ENCODE measurements at regions not wholly inside any gene's neighbourhood (a gene's known extent, or its start where the extent isn't known, plus 50 kb on each side); places are given as distances from the start of the nearest gene placed in this dataset.

DNA sequence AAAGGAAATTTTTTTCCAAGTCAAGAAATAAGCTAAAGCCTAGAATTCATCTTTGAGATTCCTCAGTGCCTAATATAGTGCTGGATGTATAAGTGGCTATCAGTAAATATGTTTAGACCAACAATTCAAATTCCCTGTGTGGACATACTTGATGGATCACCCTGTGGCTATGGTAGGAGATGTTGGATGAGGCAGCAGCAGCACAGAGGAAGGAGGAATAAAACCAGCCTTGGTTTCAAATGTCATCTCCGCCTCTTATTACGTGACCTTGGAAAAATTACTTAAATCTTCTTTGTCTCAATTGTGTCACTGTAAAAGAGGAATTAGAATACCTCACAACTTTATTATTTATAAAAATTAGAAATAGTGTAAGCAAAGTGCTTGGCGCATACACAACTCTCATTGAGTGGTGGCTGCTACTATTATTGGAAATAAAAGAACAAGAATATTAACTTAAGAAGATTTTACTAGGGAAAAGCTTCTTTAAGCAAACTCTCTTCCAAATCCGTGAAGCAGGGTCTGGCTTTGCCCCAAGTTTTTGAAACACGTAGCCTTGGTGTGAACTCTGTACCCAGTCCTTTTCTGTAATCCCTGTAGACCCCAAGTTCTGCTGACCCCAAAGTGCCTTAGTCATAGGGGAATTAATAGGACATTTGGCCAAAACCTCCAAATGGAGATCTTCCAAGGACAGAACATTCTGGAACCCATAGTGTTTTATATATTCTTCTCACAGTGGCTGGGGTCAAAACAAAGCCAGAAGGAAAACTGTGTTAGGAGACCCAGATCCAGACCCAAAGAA, 283.8 kb downstream of the PTEN start:
- H3K4me3 ChIP-seq (ENCODE audit: low read length) = no peak overlapping the region

DNA sequence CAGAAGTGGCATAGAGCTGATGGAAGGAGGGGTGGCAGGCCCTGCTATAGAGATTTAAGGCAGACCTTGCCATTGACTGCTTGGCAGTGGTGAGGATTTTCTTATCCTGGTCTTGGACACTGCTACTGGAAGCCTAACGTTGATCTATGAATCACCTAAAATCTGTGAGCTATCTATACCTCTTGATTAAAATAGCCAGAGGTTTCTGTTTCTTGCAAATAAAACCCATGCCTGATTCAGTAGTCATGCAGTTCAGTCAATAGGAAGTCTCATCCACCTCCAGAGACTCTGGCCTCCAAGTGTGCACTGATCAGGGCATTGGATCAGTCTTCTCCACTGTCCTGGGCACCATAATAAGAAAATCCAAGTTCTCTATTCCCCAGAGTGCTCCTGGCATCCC, 286.5 kb downstream of the PTEN start:
- Histone ChIP-seq H4K5ac (ENCODE audit: low read length) (no peak overlapping the region), H3K4me3 (ENCODE audit: low read length) (no peak overlapping the region), H3K4me1 (ENCODE audit: control insufficient read depth, low read depth, low read length) (no peaks in the 10 kb centered on the region), H3K18ac (ENCODE audit: low read length) (no peak overlapping the region), H2AK5ac (ENCODE audit: low read length) (no peak overlapping the region), H2BK15ac (replicated peaks; ENCODE audit: low read depth) (no peak overlapping the region), H3K4ac (ENCODE audit: low read depth, low read length) (peak overlapping the region; percentile 81), H3K36me3 (ENCODE audit: control insufficient read depth, insufficient read depth, low read length) (no peaks in the 10 kb centered on the region), H3K79me2 (ENCODE audit: control insufficient read depth, insufficient read depth, low read length) (no peaks in the 10 kb centered on the region), H4K8ac (ENCODE audit: low read depth, low read length) (no peak overlapping the region), H2BK5ac (ENCODE audit: low read length) (no peak overlapping the region), H3K23ac (ENCODE audit: low read length) (no peak overlapping the region), H2BK120ac (ENCODE audit: low read depth, low read length) (no peak overlapping the region), H3K27me3 (ENCODE audit: insufficient read depth, low read length, poor library complexity) (no peaks in the 10 kb centered on the region), H3K4me2 (ENCODE audit: low read length) (no peak overlapping the region), H3K56ac (ENCODE audit: low read length) (no peak overlapping the region), H3K27ac (ENCODE audit: low read depth, low read length) (no peak overlapping the region), H3K79me1 (ENCODE audit: low read length) (no peaks in the 10 kb centered on the region), H3K9ac (ENCODE audit: low read length) (no peak overlapping the region)
- no peak for DNase-seq
- WGBS (ENCODE audit: extremely low coverage, insufficient coverage, low lambda C conversion rate) = no CpG with 5 or more reads among the region's 1 CpG

More for the DNA sequence above, 283.8 kb downstream of the PTEN start:
- H3K23ac ChIP-seq (ENCODE audit: low read length) = no peak overlapping the region
- no peaks in the 10 kb centered on the region for H3K4me1 ChIP-seq (ENCODE audit: control insufficient read depth, low read depth, low read length)
- H2BK120ac ChIP-seq (ENCODE audit: low read depth, low read length) = no peak overlapping the region
- H2BK15ac ChIP-seq (replicated peaks; ENCODE audit: low read depth) = no peak overlapping the region
- no peak overlapping the region for H3K4ac ChIP-seq (ENCODE audit: low read depth, low read length)
- H3K36me3 ChIP-seq (ENCODE audit: control insufficient read depth, insufficient read depth, low read length) = no peaks in the 10 kb centered on the region
- no peak overlapping the region for H3K4me2 ChIP-seq (ENCODE audit: low read length)
- H3K27me3 ChIP-seq (ENCODE audit: insufficient read depth, low read length, poor library complexity) = no peaks in the 10 kb centered on the region
- no peak overlapping the region for H4K5ac ChIP-seq (ENCODE audit: low read length)
- no peak for DNase-seq
- no peak overlapping the region for H3K18ac ChIP-seq (ENCODE audit: low read length)
- no peak overlapping the region for H2BK5ac ChIP-seq (ENCODE audit: low read length)
- no peak overlapping the region for H4K8ac ChIP-seq (ENCODE audit: low read depth, low read length)
- no peak overlapping the region for H3K56ac ChIP-seq (ENCODE audit: low read length)
- no peak overlapping the region for H2AK5ac ChIP-seq (ENCODE audit: low read length)
- no peak overlapping the region for H3K27ac ChIP-seq (ENCODE audit: low read depth, low read length)
- no peak overlapping the region for H3K9ac ChIP-seq (ENCODE audit: low read length)
- no peaks in the 10 kb centered on the region for H3K79me2 ChIP-seq (ENCODE audit: control insufficient read depth, insufficient read depth, low read length)
- no peaks in the 10 kb centered on the region for H3K79me1 ChIP-seq (ENCODE audit: low read length)
- WGBS (ENCODE audit: extremely low coverage, insufficient coverage, low lambda C conversion rate) = no CpG with 5 or more reads among the region's 5 CpGs

DNA sequence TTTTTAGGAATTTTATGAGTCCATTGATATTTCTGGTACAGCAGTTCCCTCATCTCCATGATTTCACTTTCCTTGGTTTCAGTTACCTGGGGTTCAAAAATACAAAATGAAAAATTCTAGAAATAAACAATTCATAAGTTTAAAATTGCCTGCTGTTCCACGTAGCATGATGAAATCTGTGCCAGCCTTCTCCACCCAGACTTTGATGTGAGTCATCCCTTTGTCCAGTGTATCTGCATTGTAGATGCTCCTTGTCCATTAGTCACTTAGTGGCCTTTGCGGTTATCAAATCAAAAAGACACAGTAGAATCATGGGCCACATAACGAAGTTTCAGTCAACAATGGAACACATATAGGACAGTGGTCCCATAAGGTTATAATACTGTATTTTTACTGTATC, 286.9 kb downstream of the PTEN start:
- no peaks in the 10 kb centered on the region for H3K27me3 ChIP-seq (ENCODE audit: insufficient read depth, low read length, poor library complexity)
- no peak for DNase-seq
- H3K4me3 ChIP-seq (ENCODE audit: low read length) = no peak overlapping the region

DNA sequence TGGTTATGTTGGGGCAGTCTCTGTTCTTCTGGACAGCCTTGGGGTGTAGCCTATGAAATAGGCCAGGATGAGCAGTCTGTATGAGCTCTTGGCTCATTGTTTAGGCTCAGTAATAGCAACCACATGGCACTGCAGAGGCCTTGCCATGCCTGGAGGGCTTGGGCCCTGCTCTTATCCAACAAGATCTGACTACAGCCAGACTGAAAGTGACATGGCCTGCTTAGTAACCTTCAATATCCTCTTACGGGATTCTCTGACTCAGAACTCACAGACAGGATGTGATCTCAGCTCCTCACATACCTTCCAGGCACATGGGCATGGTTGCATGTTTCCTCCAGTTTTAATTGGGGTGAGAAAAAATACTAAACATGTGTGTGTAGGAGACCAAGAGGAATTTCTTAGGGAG, 289.3 kb downstream of the PTEN start:
- Histone ChIP-seq H3K27me3 (ENCODE audit: insufficient read depth, low read length, poor library complexity) (no peaks in the 10 kb centered on the region), H2BK5ac (ENCODE audit: low read length) (no peak overlapping the region), H3K79me1 (ENCODE audit: low read length) (no peaks in the 10 kb centered on the region), H3K4me1 (ENCODE audit: control insufficient read depth, low read depth, low read length) (no peaks in the 10 kb centered on the region), H4K8ac (ENCODE audit: low read depth, low read length) (no peak overlapping the region), H3K27ac (ENCODE audit: low read depth, low read length) (no peak overlapping the region), H3K23ac (ENCODE audit: low read length) (no peak overlapping the region), H3K36me3 (ENCODE audit: control insufficient read depth, insufficient read depth, low read length) (no peaks in the 10 kb centered on the region), H3K79me2 (ENCODE audit: control insufficient read depth, insufficient read depth, low read length) (no peaks in the 10 kb centered on the region), H2BK15ac (replicated peaks; ENCODE audit: low read depth) (no peak overlapping the region), H3K4me3 (ENCODE audit: low read length) (no peak overlapping the region), H3K56ac (ENCODE audit: low read length) (no peak overlapping the region), H3K18ac (ENCODE audit: low read length) (no peak overlapping the region), H2AK5ac (ENCODE audit: low read length) (no peak overlapping the region), H2BK120ac (ENCODE audit: low read depth, low read length) (no peak overlapping the region), H3K4ac (ENCODE audit: low read depth, low read length) (no peak overlapping the region), H4K5ac (ENCODE audit: low read length) (no peak overlapping the region), H3K9ac (ENCODE audit: low read length) (no peak overlapping the region), H3K4me2 (ENCODE audit: low read length) (no peak overlapping the region)
- no CpG with 5 or more reads among the region's 1 CpG for WGBS (ENCODE audit: extremely low coverage, insufficient coverage, low lambda C conversion rate)
- DNase-seq = peak; percentile 90

More for the DNA sequence above, 286.9 kb downstream of the PTEN start:
- WGBS (ENCODE audit: extremely low coverage, insufficient coverage, low lambda C conversion rate) = no CpG with 5 or more reads among the region's 3 CpGs
- no peak overlapping the region for H3K9ac ChIP-seq (ENCODE audit: low read length)
- H3K27ac ChIP-seq (ENCODE audit: low read depth, low read length) = no peak overlapping the region
- H2BK5ac ChIP-seq (ENCODE audit: low read length) = no peak overlapping the region
- no peak overlapping the region for H3K23ac ChIP-seq (ENCODE audit: low read length)
- H2BK120ac ChIP-seq (ENCODE audit: low read depth, low read length) = no peak overlapping the region
- H2BK15ac ChIP-seq (replicated peaks; ENCODE audit: low read depth) = no peak overlapping the region
- H3K56ac ChIP-seq (ENCODE audit: low read length) = no peak overlapping the region
- H3K36me3 ChIP-seq (ENCODE audit: control insufficient read depth, insufficient read depth, low read length) = no peaks in the 10 kb centered on the region
- H3K4me1 ChIP-seq (ENCODE audit: control insufficient read depth, low read depth, low read length) = no peaks in the 10 kb centered on the region
- no peak overlapping the region for H3K4me2 ChIP-seq (ENCODE audit: low read length)
- no peaks in the 10 kb centered on the region for H3K79me1 ChIP-seq (ENCODE audit: low read length)
- H4K8ac ChIP-seq (ENCODE audit: low read depth, low read length) = no peak overlapping the region
- H3K79me2 ChIP-seq (ENCODE audit: control insufficient read depth, insufficient read depth, low read length) = no peaks in the 10 kb centered on the region
- H4K5ac ChIP-seq (ENCODE audit: low read length) = no peak overlapping the region
- no peak overlapping the region for H3K4ac ChIP-seq (ENCODE audit: low read depth, low read length)
- H3K18ac ChIP-seq (ENCODE audit: low read length) = no peak overlapping the region
- no peak overlapping the region for H2AK5ac ChIP-seq (ENCODE audit: low read length)

DNA sequence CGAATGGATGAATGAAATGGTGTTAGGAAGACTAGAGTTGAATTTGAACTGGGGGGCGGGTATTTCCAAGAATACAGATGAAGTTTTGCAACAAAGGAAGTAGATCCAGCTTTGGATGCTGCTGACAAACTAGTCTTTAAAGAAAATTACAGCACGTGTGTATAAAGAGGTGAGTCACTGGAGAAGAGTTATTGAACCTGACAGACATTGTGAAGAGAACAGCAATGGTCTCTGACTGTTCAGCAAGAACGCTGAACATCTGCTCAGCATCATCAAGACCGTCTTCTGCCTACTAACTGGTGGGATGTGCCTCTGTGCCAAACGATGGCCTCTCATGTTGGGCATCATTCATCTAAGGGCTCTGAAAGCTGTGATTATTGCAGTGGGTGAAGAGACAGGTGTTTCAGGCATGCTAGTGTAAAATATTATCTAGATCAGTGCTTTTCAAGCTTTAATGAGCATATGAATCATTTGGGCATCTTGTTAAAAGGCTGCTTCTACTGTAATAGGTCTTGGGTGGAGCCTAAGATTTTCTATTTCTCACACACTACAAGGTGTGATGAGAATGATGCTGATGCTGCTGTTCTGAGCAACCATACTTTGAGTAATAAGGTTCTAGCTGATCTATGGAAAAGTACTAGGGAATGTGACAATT, 291.3 kb downstream of the PTEN start:
- no peak overlapping the region for H2BK120ac ChIP-seq (ENCODE audit: low read depth, low read length)
- H3K36me3 ChIP-seq (ENCODE audit: control insufficient read depth, insufficient read depth, low read length) = no peaks in the 10 kb centered on the region
- H2BK5ac ChIP-seq (ENCODE audit: low read length) = no peak overlapping the region
- no peak overlapping the region for H4K5ac ChIP-seq (ENCODE audit: low read length)
- no peaks in the 10 kb centered on the region for H3K27me3 ChIP-seq (ENCODE audit: insufficient read depth, low read length, poor library complexity)
- H3K4me3 ChIP-seq (ENCODE audit: low read length) = no peak overlapping the region
- no peaks in the 10 kb centered on the region for H3K4me1 ChIP-seq (ENCODE audit: control insufficient read depth, low read depth, low read length)
- no peak overlapping the region for H3K27ac ChIP-seq (ENCODE audit: low read depth, low read length)
- no peak overlapping the region for H3K56ac ChIP-seq (ENCODE audit: low read length)
- H2BK15ac ChIP-seq (replicated peaks; ENCODE audit: low read depth) = no peak overlapping the region
- H3K18ac ChIP-seq (ENCODE audit: low read length) = no peak overlapping the region
- no peak overlapping the region for H4K8ac ChIP-seq (ENCODE audit: low read depth, low read length)
- no peak overlapping the region for H3K9ac ChIP-seq (ENCODE audit: low read length)
- DNase-seq = no peak
- no peak overlapping the region for H3K4me2 ChIP-seq (ENCODE audit: low read length)
- H3K79me1 ChIP-seq (ENCODE audit: low read length) = no peaks in the 10 kb centered on the region
- H3K4ac ChIP-seq (ENCODE audit: low read depth, low read length) = no peak overlapping the region
- no CpG with 5 or more reads among the region's 6 CpGs for WGBS (ENCODE audit: extremely low coverage, insufficient coverage, low lambda C conversion rate)
- H3K23ac ChIP-seq (ENCODE audit: low read length) = no peak overlapping the region
- no peaks in the 10 kb centered on the region for H3K79me2 ChIP-seq (ENCODE audit: control insufficient read depth, insufficient read depth, low read length)
- H2AK5ac ChIP-seq (ENCODE audit: low read length) = no peak overlapping the region

All from mesendoderm (in vitro differentiated cells).